Dendritic cell treated with granulocyte-macrophage colony-stimulating factor and Interleukin-4, amounts not matched to agents 40 ng/mL and 50 ng/mL, for 4 days (primary cell): ENCODE measurements at regions not wholly inside any gene's neighbourhood (a gene's known extent, or its start where the extent isn't known, plus 50 kb on each side); places are given as distances from the start of the nearest gene placed in this dataset.

Experiments used
- H3K27ac Mint-ChIP-seq: one replicate; pipeline ENCODE4 v1.8.0; 2022; ENCODE audit warnings: mild to moderate bottlenecking, mixed read lengths
- H3K27me3 Mint-ChIP-seq: one replicate; pipeline ENCODE4 v1.8.0; 2022; ENCODE audit warnings: mild to moderate bottlenecking, mixed read lengths
- H3K36me3 Mint-ChIP-seq: one replicate; pipeline ENCODE4 v1.8.0; 2022; ENCODE audit warnings: low read depth, mixed read lengths
- H3K4me1 Mint-ChIP-seq: one replicate; pipeline ENCODE4 v1.8.0; 2022; ENCODE audit warnings: low read depth, mixed read lengths
- H3K4me3 Mint-ChIP-seq: one replicate; pipeline ENCODE4 v1.8.0; 2022; ENCODE audit warnings: mild to moderate bottlenecking, moderate library complexity, mixed read lengths
- H3K9me3 Mint-ChIP-seq: one replicate; pipeline ENCODE4 v1.8.0; 2022; ENCODE audit warnings: mixed read lengths
- intact Hi-C: fragments of 100-400 bp; cut with micrococcal nuclease; formaldehyde crosslinking; loops from one replicate; pipeline ENCODE4 v1.15.0; 2022

- intact Hi-C loops = no loop called here
- H3K9me3 Mint-ChIP-seq = no peaks in the 10 kb centered on the region
- H3K4me3 Mint-ChIP-seq = no peak overlapping the region
- no peaks in the 10 kb centered on the region for H3K27me3 Mint-ChIP-seq
- H3K36me3 Mint-ChIP-seq = no peaks in the 10 kb centered on the region
- no peak overlapping the region for H3K27ac Mint-ChIP-seq
- no peaks in the 10 kb centered on the region for H3K4me1 Mint-ChIP-seq
These were observed 80.0 kb upstream of the TMEM106B start for GRCh38 chr7:12131122-12131521.

DNA sequence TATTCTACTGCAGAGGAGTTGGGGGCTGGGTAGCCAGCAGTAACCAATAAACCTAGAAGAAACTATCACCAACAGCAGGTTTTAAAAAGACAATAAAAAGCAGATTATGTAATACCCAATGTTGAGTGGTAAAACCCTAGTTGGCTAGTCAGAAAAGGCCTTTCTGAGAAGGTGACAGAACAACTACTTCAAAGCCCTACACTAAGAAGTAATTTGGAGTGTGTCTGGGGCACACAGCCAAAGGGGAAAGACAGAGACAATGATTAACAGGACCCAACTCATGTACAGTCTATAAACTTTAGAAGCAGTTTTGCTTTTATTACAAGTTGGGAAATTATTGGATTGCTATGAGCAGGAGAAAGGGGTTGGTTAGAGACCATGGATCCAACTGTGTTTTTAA lies 77.2 kb upstream of the TMEM106B start:
- H3K27me3 Mint-ChIP-seq = no peaks in the 10 kb centered on the region
- no peaks in the 10 kb centered on the region for H3K9me3 Mint-ChIP-seq
- no peaks in the 10 kb centered on the region for H3K4me1 Mint-ChIP-seq
- no peak overlapping the region for H3K4me3 Mint-ChIP-seq
- intact Hi-C loops = no loop called here
- no peak overlapping the region for H3K27ac Mint-ChIP-seq
- H3K36me3 Mint-ChIP-seq = no peaks in the 10 kb centered on the region

GRCh38 chr7:12136523-12136922 lies 74.6 kb upstream of the TMEM106B start:
- Mint-ChIP-seq H3K4me3 (no peak overlapping the region), H3K36me3 (no peaks in the 10 kb centered on the region), H3K4me1 (no peaks in the 10 kb centered on the region), H3K27ac (no peak overlapping the region), H3K9me3 (no peaks in the 10 kb centered on the region), H3K27me3 (no peaks in the 10 kb centered on the region)
- intact Hi-C loops = no loop called here

- Mint-ChIP-seq H3K36me3 (no peaks in the 10 kb centered on the region), H3K4me1 (no peaks in the 10 kb centered on the region), H3K4me3 (no peak overlapping the region), H3K9me3 (no peaks in the 10 kb centered on the region), H3K27ac (no peak overlapping the region), H3K27me3 (no peaks in the 10 kb centered on the region)
- intact Hi-C loops = no loop called here
These were observed 73.8 kb upstream of the TMEM106B start for GRCh38 chr7:12137283-12137682.

- intact Hi-C loops = no loop called here
- Mint-ChIP-seq H3K9me3 (no peaks in the 10 kb centered on the region), H3K27ac (no peak overlapping the region), H3K4me3 (no peak overlapping the region), H3K36me3 (no peaks in the 10 kb centered on the region), H3K4me1 (no peaks in the 10 kb centered on the region), H3K27me3 (no peaks in the 10 kb centered on the region)
These were observed 72.7 kb upstream of the TMEM106B start for GRCh38 chr7:12138421-12138820.

DNA sequence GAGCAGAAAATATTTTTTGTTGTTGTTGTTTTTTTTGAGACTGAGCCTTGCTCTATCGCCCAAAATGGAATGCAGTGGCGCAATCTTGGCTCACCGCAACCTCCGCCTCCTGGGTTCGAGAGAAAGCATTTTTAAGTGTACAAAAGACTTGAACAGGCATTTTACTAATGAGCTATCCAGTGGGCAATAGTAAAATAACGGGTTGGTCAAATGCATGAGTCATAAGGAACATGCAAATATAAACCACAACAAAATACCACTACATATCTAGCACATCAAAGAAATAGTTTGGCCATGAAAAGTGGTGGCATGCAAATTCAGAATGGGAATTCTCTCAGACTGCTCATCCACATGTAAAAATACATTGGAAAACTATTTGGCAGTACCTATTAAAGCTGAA lies 71.7 kb upstream of the TMEM106B start:
- Mint-ChIP-seq H3K27me3 (no peaks in the 10 kb centered on the region), H3K27ac (no peak overlapping the region), H3K36me3 (no peaks in the 10 kb centered on the region), H3K9me3 (no peaks in the 10 kb centered on the region), H3K4me3 (no peak overlapping the region), H3K4me1 (no peaks in the 10 kb centered on the region)
- intact Hi-C loops = no loop called here

- no peak overlapping the region for H3K4me3 Mint-ChIP-seq
These were observed 64.3 kb upstream of the TMEM106B start for GRCh38 chr7:12146813-12147212.

GRCh38 chr7:12152196-12152918 lies 58.7 kb upstream of the TMEM106B start:
- no peaks in the 10 kb centered on the region for H3K4me1 Mint-ChIP-seq
- H3K27me3 Mint-ChIP-seq = no peaks in the 10 kb centered on the region

More at GRCh38 chr7:12146813-12147212, 64.3 kb upstream of the TMEM106B start:
- Mint-ChIP-seq H3K36me3 (no peaks in the 10 kb centered on the region), H3K27me3 (no peaks in the 10 kb centered on the region), H3K4me1 (no peaks in the 10 kb centered on the region), H3K27ac (no peak overlapping the region), H3K9me3 (no peaks in the 10 kb centered on the region)
- intact Hi-C loops = no loop called here

DNA sequence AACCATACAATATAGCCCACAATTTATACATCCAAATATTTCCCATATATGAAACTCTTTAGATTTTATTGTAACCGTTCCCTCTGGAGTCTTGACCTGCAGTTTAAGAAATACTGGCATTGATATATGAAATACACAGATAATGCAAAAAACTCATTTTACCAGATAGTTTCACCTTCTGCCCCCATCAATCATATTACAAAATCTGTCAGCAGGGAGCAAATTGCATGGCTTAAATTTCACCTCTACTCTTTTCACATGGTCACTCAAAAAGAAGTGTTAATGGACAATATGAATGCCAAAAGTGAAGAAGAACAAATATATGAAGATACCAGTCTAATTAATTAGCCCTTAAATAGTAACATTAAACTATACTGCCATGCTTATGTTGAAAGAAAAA lies 57.0 kb upstream of the TMEM106B start:
- intact Hi-C loops = no loop called here
- no peaks in the 10 kb centered on the region for H3K36me3 Mint-ChIP-seq
- no peak overlapping the region for H3K27ac Mint-ChIP-seq
- H3K4me1 Mint-ChIP-seq = no peaks in the 10 kb centered on the region
- H3K27me3 Mint-ChIP-seq = no peaks in the 10 kb centered on the region
- H3K4me3 Mint-ChIP-seq = no peak overlapping the region
- H3K9me3 Mint-ChIP-seq = no peaks in the 10 kb centered on the region

More at GRCh38 chr7:12152196-12152918, 58.7 kb upstream of the TMEM106B start:
- Mint-ChIP-seq H3K36me3 (no peaks in the 10 kb centered on the region), H3K9me3 (no peaks in the 10 kb centered on the region), H3K4me3 (no peak overlapping the region), H3K27ac (no peak overlapping the region)
- intact Hi-C loops = no loop called here

GRCh38 chr7:12157517-12157916 lies 53.6 kb upstream of the TMEM106B start:
- Mint-ChIP-seq H3K27me3 (no peaks in the 10 kb centered on the region), H3K4me1 (no peaks in the 10 kb centered on the region), H3K36me3 (no peaks in the 10 kb centered on the region)

GRCh38 chr7:12158334-12159060 lies 52.6 kb upstream of the TMEM106B start:
- Mint-ChIP-seq H3K27ac (no peak overlapping the region), H3K27me3 (no peaks in the 10 kb centered on the region), H3K4me3 (no peak overlapping the region), H3K9me3 (no peaks in the 10 kb centered on the region), H3K4me1 (no peaks in the 10 kb centered on the region), H3K36me3 (no peaks in the 10 kb centered on the region)
- intact Hi-C loops = no loop called here

More at GRCh38 chr7:12157517-12157916, 53.6 kb upstream of the TMEM106B start:
- intact Hi-C loops = no loop called here
- Mint-ChIP-seq H3K27ac (no peak overlapping the region), H3K9me3 (no peaks in the 10 kb centered on the region), H3K4me3 (no peak overlapping the region)

DNA sequence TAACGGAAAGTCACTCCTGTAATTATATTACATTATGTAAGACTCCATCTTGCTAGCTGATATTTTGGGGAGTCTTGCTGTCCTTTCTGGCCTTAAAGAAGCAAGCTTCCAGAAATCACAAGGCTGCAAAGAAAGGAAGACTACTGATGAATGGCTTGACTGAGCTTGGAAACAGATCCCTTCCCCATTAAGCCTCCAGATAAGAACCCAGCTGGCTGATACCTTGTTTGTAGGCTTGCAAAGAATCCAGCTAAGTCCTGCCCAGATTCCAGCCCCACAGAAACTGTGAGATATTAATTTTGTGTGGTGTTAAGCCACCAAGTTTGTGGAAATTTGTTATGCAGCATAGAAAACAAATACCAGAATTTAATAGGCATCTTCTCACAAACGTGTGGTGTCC lies 49.9 kb upstream of the TMEM106B start:
- no peak overlapping the region for H3K4me3 Mint-ChIP-seq
- intact Hi-C loops = no loop called here
- no peak overlapping the region for H3K27ac Mint-ChIP-seq
- no peaks in the 10 kb centered on the region for H3K27me3 Mint-ChIP-seq
- no peaks in the 10 kb centered on the region for H3K36me3 Mint-ChIP-seq
- H3K9me3 Mint-ChIP-seq = peaks cover 4% of the 10 kb centered on the region
- H3K4me1 Mint-ChIP-seq = no peaks in the 10 kb centered on the region
